Neural cell (in vitro differentiated cells): ENCODE measurements at regions not wholly inside any gene's neighbourhood (a gene's known extent, or its start where the extent isn't known, plus 50 kb on each side); places are given as distances from the start of the nearest gene placed in this dataset.

Experiments
- H2AFZ ChIP-seq: fragments of 200-600, 300-800 bp; sonication (generic), shearing (Covaris generic); 2 replicates; pipeline ENCODE4 v1.6.0; 2014; ENCODE audit warnings: low read depth, mild to moderate bottlenecking, antibody characterized with exemption, low read length, moderate library complexity
- H3F3A ChIP-seq: fragments of 200-600 bp; shearing (Covaris generic); 2 replicates; pipeline ENCODE4 v1.6.1; 2016; ENCODE audit warnings: mild to moderate bottlenecking, moderate library complexity, mixed read lengths, antibody characterized with exemption, low read length; ENCODE audit not compliant: insufficient read depth, poor library complexity, severe bottlenecking
- H3K27ac ChIP-seq: fragments of 200-600, 300-800 bp; sonication (generic), shearing (Covaris generic); 2 replicates; pipeline ENCODE4 v1.5.1; 2014; ENCODE audit warnings: mild to moderate bottlenecking, low read length, moderate library complexity
- H3K27me3 ChIP-seq: fragments of 300-800, 200-600 bp; sonication (generic), shearing (Covaris generic); 2 replicates; pipeline ENCODE4 v1.6.0; 2014; ENCODE audit warnings: mild to moderate bottlenecking, low read depth, low read length, moderate library complexity; ENCODE audit not compliant: insufficient read depth
- H3K36me3 ChIP-seq: fragments of 300-800, 200-600 bp; sonication (generic), shearing (Covaris generic); 2 replicates; pipeline ENCODE4 v1.5.1; 2014; ENCODE audit warnings: mild to moderate bottlenecking, antibody characterized with exemption, low read length, moderate library complexity; ENCODE audit not compliant: insufficient read depth
- H3K4me2 ChIP-seq: fragments of 300-800, 200-600 bp; sonication (generic), shearing (Covaris generic); 2 replicates; pipeline ENCODE4 v1.6.0; 2014; ENCODE audit warnings: mild to moderate bottlenecking, low read length
- H3K4me3 ChIP-seq: fragments of 300-800, 200-600 bp; sonication (generic), shearing (Covaris generic); 2 replicates; pipeline ENCODE4 v1.5.1; 2014; ENCODE audit warnings: mild to moderate bottlenecking, low read length, moderate library complexity
- H3K79me2 ChIP-seq: fragments of 200-600 bp; shearing (Covaris generic); replicated peaks from 2 replicates; pipeline ENCODE4 v1.6.0; 2014; ENCODE audit warnings: mild to moderate bottlenecking, low read length, moderate library complexity; ENCODE audit not compliant: insufficient read depth
- H3K9ac ChIP-seq: fragments of 300-800, 200-600 bp; sonication (generic), shearing (Covaris generic); 2 replicates; pipeline ENCODE4 v1.6.1; 2016; ENCODE audit warnings: mild to moderate bottlenecking, low read length, mixed read lengths
- H3K9me2 ChIP-seq: fragments of 200-600 bp; shearing (Covaris generic); 2 replicates; pipeline ENCODE4 v1.6.1; 2016; ENCODE audit warnings: mild to moderate bottlenecking, low read length, mixed read lengths; ENCODE audit not compliant: insufficient read depth
- H3K9me3 ChIP-seq: fragments of 200-600, 300-800 bp; sonication (generic), shearing (Covaris generic); 2 replicates; pipeline ENCODE4 v1.6.1; 2016; ENCODE audit warnings: mild to moderate bottlenecking, mixed run types, low read length, moderate library complexity, mixed read lengths
- H4K20me1 ChIP-seq: fragments of 200-600 bp; shearing (Covaris generic); 2 replicates; pipeline ENCODE4 v1.6.1; 2016; ENCODE audit warnings: mild to moderate bottlenecking, mixed run types; ENCODE audit not compliant: insufficient read depth
- EP300 ChIP-seq: fragments of 450-650 bp; conservative IDR thresholded peaks from 2 replicates; pipeline ENCODE4 v1.6.1; 2014; ENCODE audit warnings: antibody characterized with exemption, mild to moderate bottlenecking, moderate library complexity; ENCODE audit not compliant: poor library complexity, severe bottlenecking
- EZH2 ChIP-seq: fragments of 200-600, 300-800 bp; shearing (Covaris generic), sonication (generic); IDR thresholded peaks from 2 replicates; pipeline ENCODE4 v1.6.1; 2014; ENCODE audit warnings: antibody characterized with exemption, low read length, borderline replicate concordance, mild to moderate bottlenecking; ENCODE audit not compliant: insufficient read depth, poor library complexity, severe bottlenecking
- MXI1 ChIP-seq: fragments of 450-650 bp; conservative IDR thresholded peaks from 2 replicates; pipeline ENCODE4 v1.6.1; 2014; ENCODE audit warnings: antibody characterized with exemption, mild to moderate bottlenecking; ENCODE audit not compliant: poor library complexity, severe bottlenecking
- POLR2AphosphoS5 ChIP-seq: IDR thresholded peaks from 2 replicates; pipeline ENCODE4 v1.6.1; 2012
- RAD21 ChIP-seq: fragments of 450-650 bp; conservative IDR thresholded peaks from 2 replicates; pipeline ENCODE4 v1.6.1; 2014; ENCODE audit warnings: antibody characterized with exemption, mild to moderate bottlenecking, moderate library complexity
- SMC3 ChIP-seq: fragments of 450-650 bp; conservative IDR thresholded peaks from 2 replicates; pipeline ENCODE4 v1.6.1; 2014; ENCODE audit warnings: antibody characterized with exemption, mild to moderate bottlenecking, moderate library complexity; ENCODE audit not compliant: poor library complexity
- TAF1 ChIP-seq: IDR thresholded peaks from 2 replicates; pipeline ENCODE4 v1.6.1; 2012; ENCODE audit warnings: low read depth
- TF ChIP-seq, protein P1 (sequence below): IDR thresholded peaks from 2 replicates; pipeline ENCODE4 v1.6.1; 2012; ENCODE audit warnings: borderline replicate concordance
- TF ChIP-seq, protein P2 (sequence below): fragments of 450-650 bp; IDR thresholded peaks from 2 replicates; pipeline ENCODE4 v1.5.1; 2014; ENCODE audit warnings: antibody characterized with exemption, mild to moderate bottlenecking, moderate library complexity; ENCODE audit not compliant: poor library complexity, severe bottlenecking

DNA sequence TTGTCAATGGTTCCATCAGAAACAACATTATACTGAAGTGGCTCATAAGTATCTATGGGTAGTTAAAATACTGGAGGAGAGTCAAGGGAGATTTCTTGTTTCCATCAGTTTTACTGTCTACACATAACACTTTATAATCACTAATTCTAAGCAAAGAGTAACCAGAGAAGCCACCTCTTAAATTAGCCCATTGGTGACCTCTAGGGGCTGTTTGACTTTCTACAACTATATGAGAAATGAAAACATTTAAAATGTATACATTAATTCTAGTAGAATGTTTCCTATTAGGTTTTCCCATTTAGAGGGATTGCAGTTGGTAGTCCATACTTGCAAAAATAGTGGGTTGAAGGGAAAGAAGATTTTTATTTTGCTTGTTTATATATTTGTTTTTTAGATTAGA, 504.3 kb downstream of the FAM181B start:
- Histone ChIP-seq H3K27ac (no peak overlapping the region), H3K4me2 (no peak overlapping the region), H3K4me3 (no peak overlapping the region), H3K36me3 (no peaks in the 10 kb centered on the region), H3K9me2 (no peaks in the 10 kb centered on the region), H3K27me3 (no peaks in the 10 kb centered on the region), H4K20me1 (no peaks in the 10 kb centered on the region), H3K79me2 (no peaks in the 10 kb centered on the region), H3K9me3 (no peaks in the 10 kb centered on the region), H3F3A (no peaks in the 10 kb centered on the region), H3K9ac (no peak overlapping the region), H2AFZ (no peak overlapping the region)
- no peak for TF ChIP-seq TAF1
- TF ChIP-seq, protein P1, sequence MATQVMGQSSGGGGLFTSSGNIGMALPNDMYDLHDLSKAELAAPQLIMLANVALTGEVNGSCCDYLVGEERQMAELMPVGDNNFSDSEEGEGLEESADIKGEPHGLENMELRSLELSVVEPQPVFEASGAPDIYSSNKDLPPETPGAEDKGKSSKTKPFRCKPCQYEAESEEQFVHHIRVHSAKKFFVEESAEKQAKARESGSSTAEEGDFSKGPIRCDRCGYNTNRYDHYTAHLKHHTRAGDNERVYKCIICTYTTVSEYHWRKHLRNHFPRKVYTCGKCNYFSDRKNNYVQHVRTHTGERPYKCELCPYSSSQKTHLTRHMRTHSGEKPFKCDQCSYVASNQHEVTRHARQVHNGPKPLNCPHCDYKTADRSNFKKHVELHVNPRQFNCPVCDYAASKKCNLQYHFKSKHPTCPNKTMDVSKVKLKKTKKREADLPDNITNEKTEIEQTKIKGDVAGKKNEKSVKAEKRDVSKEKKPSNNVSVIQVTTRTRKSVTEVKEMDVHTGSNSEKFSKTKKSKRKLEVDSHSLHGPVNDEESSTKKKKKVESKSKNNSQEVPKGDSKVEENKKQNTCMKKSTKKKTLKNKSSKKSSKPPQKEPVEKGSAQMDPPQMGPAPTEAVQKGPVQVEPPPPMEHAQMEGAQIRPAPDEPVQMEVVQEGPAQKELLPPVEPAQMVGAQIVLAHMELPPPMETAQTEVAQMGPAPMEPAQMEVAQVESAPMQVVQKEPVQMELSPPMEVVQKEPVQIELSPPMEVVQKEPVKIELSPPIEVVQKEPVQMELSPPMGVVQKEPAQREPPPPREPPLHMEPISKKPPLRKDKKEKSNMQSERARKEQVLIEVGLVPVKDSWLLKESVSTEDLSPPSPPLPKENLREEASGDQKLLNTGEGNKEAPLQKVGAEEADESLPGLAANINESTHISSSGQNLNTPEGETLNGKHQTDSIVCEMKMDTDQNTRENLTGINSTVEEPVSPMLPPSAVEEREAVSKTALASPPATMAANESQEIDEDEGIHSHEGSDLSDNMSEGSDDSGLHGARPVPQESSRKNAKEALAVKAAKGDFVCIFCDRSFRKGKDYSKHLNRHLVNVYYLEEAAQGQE, result no peak
- peak; percentile 75 for TF ChIP-seq SMC3
- TF ChIP-seq EP300, result no peak
- TF ChIP-seq POLR2AphosphoS5, result no peak
- TF ChIP-seq EZH2, result no peak
- TF ChIP-seq RAD21, result peak; percentile 80
- TF ChIP-seq MXI1, result no peak
- TF ChIP-seq, protein P2, sequence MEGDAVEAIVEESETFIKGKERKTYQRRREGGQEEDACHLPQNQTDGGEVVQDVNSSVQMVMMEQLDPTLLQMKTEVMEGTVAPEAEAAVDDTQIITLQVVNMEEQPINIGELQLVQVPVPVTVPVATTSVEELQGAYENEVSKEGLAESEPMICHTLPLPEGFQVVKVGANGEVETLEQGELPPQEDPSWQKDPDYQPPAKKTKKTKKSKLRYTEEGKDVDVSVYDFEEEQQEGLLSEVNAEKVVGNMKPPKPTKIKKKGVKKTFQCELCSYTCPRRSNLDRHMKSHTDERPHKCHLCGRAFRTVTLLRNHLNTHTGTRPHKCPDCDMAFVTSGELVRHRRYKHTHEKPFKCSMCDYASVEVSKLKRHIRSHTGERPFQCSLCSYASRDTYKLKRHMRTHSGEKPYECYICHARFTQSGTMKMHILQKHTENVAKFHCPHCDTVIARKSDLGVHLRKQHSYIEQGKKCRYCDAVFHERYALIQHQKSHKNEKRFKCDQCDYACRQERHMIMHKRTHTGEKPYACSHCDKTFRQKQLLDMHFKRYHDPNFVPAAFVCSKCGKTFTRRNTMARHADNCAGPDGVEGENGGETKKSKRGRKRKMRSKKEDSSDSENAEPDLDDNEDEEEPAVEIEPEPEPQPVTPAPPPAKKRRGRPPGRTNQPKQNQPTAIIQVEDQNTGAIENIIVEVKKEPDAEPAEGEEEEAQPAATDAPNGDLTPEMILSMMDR, result peak; percentile 76

DNA sequence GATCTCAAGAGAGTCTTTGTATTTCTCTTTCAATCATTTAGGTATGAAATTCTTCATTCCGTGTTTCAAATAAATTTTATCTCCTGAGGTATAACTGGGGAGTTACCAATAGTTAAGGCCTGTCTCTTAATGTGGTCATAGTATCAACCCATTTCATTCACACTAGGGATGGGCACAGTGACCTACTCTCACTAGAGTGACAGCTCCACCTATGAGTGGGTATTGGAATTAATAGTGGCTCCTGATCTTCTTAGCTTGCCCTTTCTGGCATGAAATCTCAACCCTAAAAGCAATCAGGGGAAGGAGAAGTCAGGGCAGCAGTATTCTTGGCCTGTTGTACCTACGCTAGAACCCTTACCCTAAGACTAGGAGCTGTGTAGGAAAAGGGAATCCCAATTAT, 507.7 kb downstream of the FAM181B start:
- no peak overlapping the region for H3K9ac ChIP-seq
- H3K27ac ChIP-seq, result no peak overlapping the region
- H3F3A ChIP-seq, result no peaks in the 10 kb centered on the region
- no peak overlapping the region for H3K4me2 ChIP-seq
- no peak overlapping the region for H2AFZ ChIP-seq
- TF ChIP-seq POLR2AphosphoS5, result no peak
- no peak for TF ChIP-seq EZH2
- TF ChIP-seq, protein P2, result no peak
- TF ChIP-seq TAF1, result no peak
- no peak for TF ChIP-seq SMC3
- TF ChIP-seq MXI1, result no peak
- TF ChIP-seq EP300, result no peak
- TF ChIP-seq, protein P1, result no peak
- TF ChIP-seq RAD21, result no peak
- no peaks in the 10 kb centered on the region for H4K20me1 ChIP-seq
- no peaks in the 10 kb centered on the region for H3K79me2 ChIP-seq
- H3K4me3 ChIP-seq, result no peak overlapping the region
- H3K36me3 ChIP-seq, result no peaks in the 10 kb centered on the region
- H3K9me2 ChIP-seq, result no peaks in the 10 kb centered on the region
- no peaks in the 10 kb centered on the region for H3K27me3 ChIP-seq
- no peaks in the 10 kb centered on the region for H3K9me3 ChIP-seq
